GM23248 (cell line): ENCODE measurements at regions not wholly inside any gene's neighbourhood (a gene's known extent, or its start where the extent isn't known, plus 50 kb on each side); places are given as distances from the start of the nearest gene placed in this dataset.

Source experiments
- EZH2 ChIP-seq: fragments of 200-600 bp; sonication (generic); IDR thresholded peaks from 2 replicates; pipeline ENCODE4 v1.6.1; 2018; ENCODE audit warnings: antibody characterized with exemption, mild to moderate bottlenecking; ENCODE audit not compliant: insufficient read depth, poor library complexity, severe bottlenecking
- EZH2phosphoT487 ChIP-seq: fragments of 200-600 bp; sonication (generic); IDR thresholded peaks from 2 replicates; pipeline ENCODE4 v1.6.1; 2018; ENCODE audit warnings: antibody characterized with exemption, moderate library complexity, mild to moderate bottlenecking, low read depth; ENCODE audit not compliant: insufficient read depth

DNA sequence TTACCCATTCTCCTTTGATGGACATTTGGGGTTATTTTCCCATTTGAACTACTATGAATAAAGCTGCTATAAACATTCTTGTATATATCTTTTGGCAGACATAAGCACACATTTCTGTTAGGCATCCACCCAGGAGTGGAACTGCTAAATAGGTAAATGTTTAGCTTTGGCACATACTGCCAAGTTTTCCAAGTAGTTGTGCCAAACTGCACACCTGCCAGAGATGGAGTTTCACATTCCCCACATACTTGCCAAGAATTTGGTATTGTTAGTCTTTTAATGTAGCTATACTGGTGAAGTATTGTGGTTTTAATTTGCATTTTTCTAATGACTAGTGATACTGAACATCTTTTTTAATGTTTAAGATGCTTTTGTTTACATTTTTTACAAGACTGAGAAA, 201.0 kb downstream of the GXYLT1 start:
- TF ChIP-seq EZH2phosphoT487, result no peak
- TF ChIP-seq EZH2, result no peak
